NB4 (cell line): ENCODE measurements at regions not wholly inside any gene's neighbourhood (a gene's known extent, or its start where the extent isn't known, plus 50 kb on each side); places are given as distances from the start of the nearest gene placed in this dataset.

ENCODE experiments used
- TF ChIP-seq, protein P1 (sequence below): IDR thresholded peaks from 2 replicates; pipeline ENCODE4 v1.6.1; 2011; ENCODE audit warnings: low read depth, low read length
- TF ChIP-seq, protein P2 (sequence below): IDR thresholded peaks from one replicate; pipeline ENCODE4 v1.5.1; 2012; ENCODE audit warnings: low read depth, low read length

DNA sequence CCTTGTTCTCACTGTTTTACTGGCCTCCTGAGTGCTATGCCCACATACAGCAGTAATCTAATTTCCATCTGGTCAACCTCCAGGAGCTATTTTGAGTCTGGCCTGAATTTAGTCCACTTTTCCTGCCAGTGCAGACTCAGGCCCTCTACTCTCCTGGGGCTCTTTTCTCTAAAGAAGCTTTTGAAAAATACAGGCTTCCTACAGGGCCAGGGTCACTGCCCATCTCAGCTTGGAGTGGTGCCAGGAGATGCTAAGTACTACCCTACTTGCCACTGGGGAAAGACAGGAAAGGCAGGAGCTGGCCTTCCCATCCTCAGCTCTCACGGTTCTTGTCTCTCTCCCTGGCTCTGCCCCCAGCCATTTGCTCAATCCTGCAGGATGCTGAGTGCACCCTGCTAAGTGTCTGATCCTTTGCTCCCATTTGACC lies 101.7 kb upstream of the SERP2 start:
- TF ChIP-seq, protein P1, sequence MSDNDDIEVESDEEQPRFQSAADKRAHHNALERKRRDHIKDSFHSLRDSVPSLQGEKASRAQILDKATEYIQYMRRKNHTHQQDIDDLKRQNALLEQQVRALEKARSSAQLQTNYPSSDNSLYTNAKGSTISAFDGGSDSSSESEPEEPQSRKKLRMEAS: no peak
- TF ChIP-seq, protein P2, sequence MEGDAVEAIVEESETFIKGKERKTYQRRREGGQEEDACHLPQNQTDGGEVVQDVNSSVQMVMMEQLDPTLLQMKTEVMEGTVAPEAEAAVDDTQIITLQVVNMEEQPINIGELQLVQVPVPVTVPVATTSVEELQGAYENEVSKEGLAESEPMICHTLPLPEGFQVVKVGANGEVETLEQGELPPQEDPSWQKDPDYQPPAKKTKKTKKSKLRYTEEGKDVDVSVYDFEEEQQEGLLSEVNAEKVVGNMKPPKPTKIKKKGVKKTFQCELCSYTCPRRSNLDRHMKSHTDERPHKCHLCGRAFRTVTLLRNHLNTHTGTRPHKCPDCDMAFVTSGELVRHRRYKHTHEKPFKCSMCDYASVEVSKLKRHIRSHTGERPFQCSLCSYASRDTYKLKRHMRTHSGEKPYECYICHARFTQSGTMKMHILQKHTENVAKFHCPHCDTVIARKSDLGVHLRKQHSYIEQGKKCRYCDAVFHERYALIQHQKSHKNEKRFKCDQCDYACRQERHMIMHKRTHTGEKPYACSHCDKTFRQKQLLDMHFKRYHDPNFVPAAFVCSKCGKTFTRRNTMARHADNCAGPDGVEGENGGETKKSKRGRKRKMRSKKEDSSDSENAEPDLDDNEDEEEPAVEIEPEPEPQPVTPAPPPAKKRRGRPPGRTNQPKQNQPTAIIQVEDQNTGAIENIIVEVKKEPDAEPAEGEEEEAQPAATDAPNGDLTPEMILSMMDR: no peak
